ENCODE measurements at regions not wholly inside any gene's neighbourhood (a gene's known extent, or its start where the extent isn't known, plus 50 kb on each side); places are given as distances from the start of the nearest gene placed in this dataset.
A peak's percentile ranks its signal among the peaks of the same experiment; 100 is the strongest.

- Histone ChIP-seq H3K27ac (ENCODE audit: low read length) (no peak overlapping the region), H3K27me3 (ENCODE audit: low read depth, low read length) (peaks cover 3% of the 10 kb centered on the region; the same call in 1 of the 2 replicates), H3K79me2 (ENCODE audit: low read length) (no peaks in the 10 kb centered on the region), H3K9me3 (ENCODE audit: insufficient read depth, low read length) (no peaks in the 10 kb centered on the region), H4K20me1 (ENCODE audit: insufficient read depth, low read length) (no peaks in the 10 kb centered on the region), H3K9ac (ENCODE audit: low read length) (no peak overlapping the region), H2AFZ (ENCODE audit: low read depth, low read length) (no peak overlapping the region), H3K4me2 (ENCODE audit: low read length) (no peak overlapping the region), H3K4me3 (ENCODE audit: low read length) (no peak overlapping the region), H3K4me1 (ENCODE audit: low read length) (no peaks in the 10 kb centered on the region), H3K36me3 (replicated peaks; ENCODE audit: low read depth, low read length) (no peaks in the 10 kb centered on the region)
- TF ChIP-seq EZH2phosphoT487 (IDR thresholded peaks at IDR 0.05; ENCODE audit: low read depth) (no peak), CTCF (IDR thresholded peaks at IDR 0.05; ENCODE audit: low read depth, low read length) (peak; percentile 29)
Observed at GRCh38 chr18:2293109-2293839, 278.0 kb downstream of the METTL4 start.

DNA sequence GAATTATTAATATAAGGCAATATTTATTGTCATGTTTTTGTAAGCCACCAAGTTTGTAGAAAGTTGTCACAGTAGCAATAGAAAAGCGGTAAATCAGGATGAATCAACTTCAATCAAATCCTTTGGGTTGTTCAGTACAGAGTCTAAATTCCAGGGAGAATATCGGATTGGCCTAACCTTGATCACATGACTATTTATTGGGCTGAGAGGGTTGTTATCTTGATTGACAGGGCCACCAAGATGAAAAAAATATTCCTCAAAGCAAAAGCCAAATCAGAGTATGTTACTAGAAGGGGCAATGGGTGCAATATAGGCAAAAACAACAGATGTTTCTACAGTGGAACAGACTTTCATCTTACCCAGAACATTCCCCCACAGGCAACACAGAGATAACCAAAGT is 270.0 kb downstream of the METTL4 start:
- Histone ChIP-seq H3K9me3 (ENCODE audit: insufficient read depth, low read length) (no peaks in the 10 kb centered on the region), H3K36me3 (replicated peaks; ENCODE audit: low read depth, low read length) (no peaks in the 10 kb centered on the region), H3K27ac (ENCODE audit: low read length) (no peak overlapping the region), H3K4me2 (ENCODE audit: low read length) (no peak overlapping the region), H3K4me1 (ENCODE audit: low read length) (no peaks in the 10 kb centered on the region), H3K9ac (ENCODE audit: low read length) (no peak overlapping the region), H3K4me3 (ENCODE audit: low read length) (no peak overlapping the region), H3K27me3 (ENCODE audit: low read depth, low read length) (peaks cover 30% of the 10 kb centered on the region), H3K79me2 (ENCODE audit: low read length) (no peaks in the 10 kb centered on the region), H2AFZ (ENCODE audit: low read depth, low read length) (no peak overlapping the region), H4K20me1 (ENCODE audit: insufficient read depth, low read length) (no peaks in the 10 kb centered on the region)
- TF ChIP-seq CTCF (IDR thresholded peaks at IDR 0.05; ENCODE audit: low read depth, low read length) (no peak), EZH2phosphoT487 (IDR thresholded peaks at IDR 0.05; ENCODE audit: low read depth) (no peak)

GRCh38 chr18:2302012-2302411 is 269.3 kb downstream of the METTL4 start:
- no peaks in the 10 kb centered on the region for H4K20me1 ChIP-seq (ENCODE audit: insufficient read depth, low read length)
- no peaks in the 10 kb centered on the region for H3K9me3 ChIP-seq (ENCODE audit: insufficient read depth, low read length)
- peaks cover 30% of the 10 kb centered on the region for H3K27me3 ChIP-seq (ENCODE audit: low read depth, low read length)
- no peaks in the 10 kb centered on the region for H3K79me2 ChIP-seq (ENCODE audit: low read length)
- H3K9ac ChIP-seq (ENCODE audit: low read length) = no peak overlapping the region
- no peak overlapping the region for H3K27ac ChIP-seq (ENCODE audit: low read length)
- no peak for TF ChIP-seq CTCF (IDR thresholded peaks at IDR 0.05; ENCODE audit: low read depth, low read length)
- no peak overlapping the region for H3K4me2 ChIP-seq (ENCODE audit: low read length)
- H3K36me3 ChIP-seq (replicated peaks; ENCODE audit: low read depth, low read length) = no peaks in the 10 kb centered on the region
- H2AFZ ChIP-seq (ENCODE audit: low read depth, low read length) = no peak overlapping the region
- H3K4me1 ChIP-seq (ENCODE audit: low read length) = no peaks in the 10 kb centered on the region
- H3K4me3 ChIP-seq (ENCODE audit: low read length) = no peak overlapping the region

DNA sequence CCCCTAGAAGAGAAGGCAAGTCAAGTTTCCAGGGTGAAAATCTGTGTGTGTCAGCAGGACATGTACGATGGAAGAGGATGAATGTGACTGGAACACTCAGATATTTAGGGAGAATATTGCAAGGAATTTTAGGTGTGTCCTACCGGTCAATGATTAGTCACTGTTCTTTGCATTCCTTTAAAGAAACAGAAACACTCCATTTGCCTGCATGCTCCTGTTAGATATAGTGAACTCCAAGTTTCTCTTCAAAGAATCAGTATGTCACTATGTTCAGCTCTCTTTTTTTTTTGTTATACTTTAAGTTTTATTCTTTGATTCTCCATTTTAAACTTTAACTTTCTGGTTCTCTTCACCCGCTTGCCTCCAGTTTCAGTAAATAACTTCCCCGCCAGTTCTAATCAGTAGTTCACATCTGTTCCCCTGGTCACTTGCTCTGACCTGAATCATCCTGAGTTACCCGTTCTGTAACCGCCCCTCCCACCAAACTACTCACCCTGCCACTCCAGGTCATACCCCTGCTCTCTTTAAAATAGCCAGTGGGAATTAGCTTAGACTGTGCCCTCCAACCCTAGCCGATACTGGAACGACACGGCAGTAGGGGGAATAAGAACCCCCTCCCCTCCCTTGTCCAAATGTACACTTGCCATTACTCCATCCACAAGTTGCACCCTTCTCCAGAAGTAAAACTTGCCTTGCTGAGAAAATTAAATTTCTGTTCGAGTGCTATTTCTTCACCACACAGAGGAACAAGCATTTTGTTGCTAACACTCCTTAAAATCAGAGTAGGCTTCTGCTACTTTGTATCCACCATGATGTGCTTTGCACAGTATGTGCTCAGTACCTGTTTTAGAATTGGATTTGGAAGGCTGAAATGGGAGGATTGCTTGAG is 268.4 kb downstream of the METTL4 start:
- Histone ChIP-seq H3K9me3 (ENCODE audit: insufficient read depth, low read length) (no peaks in the 10 kb centered on the region), H3K4me3 (ENCODE audit: low read length) (no peak overlapping the region), H3K4me2 (ENCODE audit: low read length) (no peak overlapping the region), H3K79me2 (ENCODE audit: low read length) (no peaks in the 10 kb centered on the region), H3K27me3 (ENCODE audit: low read depth, low read length) (peaks cover 30% of the 10 kb centered on the region), H4K20me1 (ENCODE audit: insufficient read depth, low read length) (no peaks in the 10 kb centered on the region), H3K27ac (ENCODE audit: low read length) (no peak overlapping the region), H2AFZ (ENCODE audit: low read depth, low read length) (no peak overlapping the region), H3K9ac (ENCODE audit: low read length) (no peak overlapping the region), H3K36me3 (replicated peaks; ENCODE audit: low read depth, low read length) (no peaks in the 10 kb centered on the region), H3K4me1 (ENCODE audit: low read length) (no peaks in the 10 kb centered on the region)
- TF ChIP-seq EZH2phosphoT487 (IDR thresholded peaks at IDR 0.05; ENCODE audit: low read depth) (no peak), CTCF (IDR thresholded peaks at IDR 0.05; ENCODE audit: low read depth, low read length) (no peak)

Measured in OCI-LY3 (cell line).